RWPE2 (cell line): ENCODE measurements at regions not wholly inside any gene's neighbourhood (a gene's known extent, or its start where the extent isn't known, plus 50 kb on each side); places are given as distances from the start of the nearest gene placed in this dataset.

Experiments used
- ATAC-seq: fragments of 200-7000 bp; cut with Tn5 transposase; 3 replicates; pipeline ENCODE4 v1.9.1; 2021; ENCODE audit warnings: low read depth
- DNase-seq: peaks from one replicate; pipeline ENCODE4 v3.0.0-alpha.2; 2020; ENCODE audit warnings: low spot score
- H3K27ac ChIP-seq: fragments of 450-650 bp; 2 replicates; pipeline ENCODE4 v1.5.1; 2017; ENCODE audit warnings: mild to moderate bottlenecking; ENCODE audit not compliant: poor library complexity, severe bottlenecking
- H3K27me3 ChIP-seq: fragments of 250-450 bp; sonication (Bioruptor Pico); 2 replicates; pipeline ENCODE4 v1.5.1; 2021; ENCODE audit warnings: mild to moderate bottlenecking, moderate library complexity; ENCODE audit not compliant: insufficient read depth, poor library complexity, severe bottlenecking
- H3K36me3 ChIP-seq: fragments of 250-450 bp; sonication (Bioruptor Pico); 2 replicates; pipeline ENCODE4 v1.5.1; 2020; ENCODE audit warnings: low read depth, mild to moderate bottlenecking, moderate library complexity
- H3K4me1 ChIP-seq: fragments of 250-450 bp; sonication (Bioruptor Pico); 2 replicates; pipeline ENCODE4 v1.5.1; 2021; ENCODE audit warnings: mild to moderate bottlenecking, moderate library complexity; ENCODE audit not compliant: insufficient read depth, poor library complexity, severe bottlenecking
- H3K4me3 ChIP-seq: fragments of 250-450 bp; sonication (Bioruptor Pico); 2 replicates; pipeline ENCODE4 v1.5.1; 2021; ENCODE audit warnings: mild to moderate bottlenecking, moderate library complexity; ENCODE audit not compliant: severe bottlenecking
- H3K9me3 ChIP-seq: fragments of 250-450 bp; sonication (Bioruptor Pico); 2 replicates; pipeline ENCODE4 v1.5.1; 2021; ENCODE audit warnings: mild to moderate bottlenecking, moderate library complexity; ENCODE audit not compliant: severe bottlenecking
- CTCF ChIP-seq: fragments of 450-650 bp; IDR thresholded peaks from one replicate; pipeline ENCODE4 v1.5.1; 2017; ENCODE audit warnings: mild to moderate bottlenecking, moderate library complexity; ENCODE audit not compliant: poor library complexity, severe bottlenecking

DNA sequence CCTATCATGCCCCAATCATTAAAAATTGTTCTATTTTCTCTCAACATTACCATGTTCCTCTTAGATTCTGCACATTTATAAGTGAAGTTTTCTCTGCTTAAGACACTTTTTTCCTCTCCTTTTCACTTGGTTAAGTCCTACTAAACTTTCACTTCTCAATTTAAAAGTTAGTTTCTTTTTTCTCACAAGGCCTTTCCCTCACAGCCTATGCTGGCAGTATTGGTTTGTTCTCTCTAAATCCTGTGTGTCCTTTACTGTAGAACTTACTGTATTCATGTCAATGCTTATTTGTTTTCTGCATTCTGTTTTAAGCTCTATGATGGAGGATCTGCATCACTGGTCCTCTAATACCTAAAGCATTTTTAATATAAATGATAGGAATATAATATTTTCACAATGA is 2816.6 kb downstream of the PCDH9 start:
- DNase-seq (no peak), ATAC-seq (no peak)
- Histone ChIP-seq H3K27ac (no peak overlapping the region), H3K4me1 (no peaks in the 10 kb centered on the region), H3K9me3 (no peaks in the 10 kb centered on the region), H3K4me3 (no peak overlapping the region), H3K36me3 (no peaks in the 10 kb centered on the region), H3K27me3 (no peaks in the 10 kb centered on the region)
- TF ChIP-seq CTCF = no peak

- no peaks in the 10 kb centered on the region for H3K9me3 ChIP-seq
- H3K27ac ChIP-seq = no peak overlapping the region
- no peak for ATAC-seq
- H3K36me3 ChIP-seq = no peaks in the 10 kb centered on the region
- no peak for TF ChIP-seq CTCF
- H3K27me3 ChIP-seq = no peaks in the 10 kb centered on the region
- H3K4me3 ChIP-seq = no peak overlapping the region
- no peaks in the 10 kb centered on the region for H3K4me1 ChIP-seq
- no peak for DNase-seq
Measured at GRCh38 chr13:64410276-64411053, 2819.7 kb downstream of the PCDH9 start.

DNA sequence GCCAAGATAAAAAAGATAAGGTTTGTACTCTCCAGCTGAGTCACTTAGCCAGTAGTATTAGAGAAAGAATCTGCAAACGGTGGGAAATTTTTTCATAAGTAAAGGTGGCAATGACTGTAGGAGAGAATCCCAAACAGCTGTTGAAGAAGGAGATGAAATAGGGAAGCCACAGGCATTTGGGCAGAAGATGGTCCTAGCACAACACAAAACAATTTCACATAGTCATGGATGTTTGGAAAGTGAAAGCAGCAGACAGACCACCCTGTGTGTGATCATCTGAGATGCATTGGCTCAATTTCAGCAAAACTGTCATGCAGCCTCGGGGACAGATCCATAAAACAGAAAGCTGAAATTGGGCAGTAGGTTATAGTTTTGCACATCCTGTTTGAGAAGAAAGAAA is 2832.4 kb downstream of the PCDH9 start:
- Histone ChIP-seq H3K27ac (no peak overlapping the region), H3K36me3 (no peaks in the 10 kb centered on the region), H3K4me1 (no peaks in the 10 kb centered on the region), H3K4me3 (no peak overlapping the region), H3K27me3 (no peaks in the 10 kb centered on the region), H3K9me3 (no peaks in the 10 kb centered on the region)
- DNase-seq = no peak
- TF ChIP-seq CTCF = no peak
- no peak for ATAC-seq

DNA sequence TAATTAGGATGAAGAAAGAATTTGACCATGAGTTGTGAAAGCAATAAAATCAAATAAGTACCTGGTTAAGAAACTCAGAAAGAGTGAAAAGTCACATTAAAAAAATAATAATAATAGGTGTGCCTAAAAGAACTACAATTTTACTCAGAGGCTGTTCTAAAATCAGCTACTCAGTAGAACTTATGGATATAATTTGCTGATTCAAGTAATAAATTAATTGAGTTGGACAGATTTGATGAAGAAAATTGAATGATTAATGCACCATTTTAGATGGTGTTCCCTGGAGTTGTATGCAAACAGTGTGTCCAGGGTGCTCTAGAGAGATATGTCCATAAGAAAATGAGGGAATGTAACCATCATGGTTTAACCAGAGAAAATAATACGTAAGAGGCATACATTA is 2852.5 kb downstream of the PCDH9 start:
- ATAC-seq (no peak), DNase-seq (no peak)
- H3K36me3 ChIP-seq = no peaks in the 10 kb centered on the region
- H3K4me3 ChIP-seq = no peak overlapping the region
- H3K27ac ChIP-seq = no peak overlapping the region
- H3K9me3 ChIP-seq = no peaks in the 10 kb centered on the region
- TF ChIP-seq CTCF = no peak
- no peaks in the 10 kb centered on the region for H3K4me1 ChIP-seq
- H3K27me3 ChIP-seq = no peaks in the 10 kb centered on the region

- H3K4me3 ChIP-seq = no peak overlapping the region
- H3K36me3 ChIP-seq = no peaks in the 10 kb centered on the region
- no peaks in the 10 kb centered on the region for H3K4me1 ChIP-seq
- DNase-seq = no peak
- TF ChIP-seq CTCF = no peak
- no peaks in the 10 kb centered on the region for H3K27me3 ChIP-seq
- H3K9me3 ChIP-seq = no peaks in the 10 kb centered on the region
- H3K27ac ChIP-seq = no peak overlapping the region
- ATAC-seq = no peak
Measured at GRCh38 chr13:64371461-64371860, 2858.7 kb downstream of the PCDH9 start.
